HUES6 (cell line): ENCODE measurements at regions not wholly inside any gene's neighbourhood (a gene's known extent, or its start where the extent isn't known, plus 50 kb on each side); places are given as distances from the start of the nearest gene placed in this dataset.

Experiments
- H3K27ac ChIP-seq: 2 replicates; pipeline ENCODE4 v1.7.0; 2013; ENCODE audit warnings: low read depth, mild to moderate bottlenecking, low read length, inconsistent platforms
- H3K27me3 ChIP-seq: 2 replicates; pipeline ENCODE4 v1.6.1; 2013; ENCODE audit warnings: low read length; ENCODE audit not compliant: control insufficient read depth, insufficient read depth
- H3K36me3 ChIP-seq: 2 replicates; pipeline ENCODE4 v1.6.1; 2013; ENCODE audit warnings: low read length; ENCODE audit not compliant: control insufficient read depth, insufficient read depth
- H3K4me1 ChIP-seq: 2 replicates; pipeline ENCODE4 v1.6.1; 2013; ENCODE audit warnings: low read length; ENCODE audit not compliant: control insufficient read depth, insufficient read depth
- H3K4me3 ChIP-seq: 2 replicates; pipeline ENCODE4 v1.5.1; 2013; ENCODE audit warnings: low read depth, low read length
- H3K9ac ChIP-seq: one replicate; pipeline ENCODE4 v1.6.1; 2013; ENCODE audit warnings: mild to moderate bottlenecking, low read length
- H3K9me3 ChIP-seq: 2 replicates; pipeline ENCODE4 v1.6.1; 2013; ENCODE audit warnings: low read depth, low read length; ENCODE audit not compliant: control insufficient read depth, insufficient read depth

GRCh38 chr2:8480915-8481314 lies 200.9 kb upstream of the ID2 start:
- H3K27me3 ChIP-seq, result no peaks in the 10 kb centered on the region
- no peaks in the 10 kb centered on the region for H3K9me3 ChIP-seq
- no peak overlapping the region for H3K27ac ChIP-seq
- no peak overlapping the region for H3K4me3 ChIP-seq
- no peak overlapping the region for H3K9ac ChIP-seq
- H3K4me1 ChIP-seq, result no peaks in the 10 kb centered on the region
- H3K36me3 ChIP-seq, result no peaks in the 10 kb centered on the region

GRCh38 chr2:8481463-8482009 lies 200.3 kb upstream of the ID2 start:
- H3K4me1 ChIP-seq, result no peaks in the 10 kb centered on the region
- H3K36me3 ChIP-seq, result no peaks in the 10 kb centered on the region
- H3K27me3 ChIP-seq, result no peaks in the 10 kb centered on the region
- H3K9me3 ChIP-seq, result no peaks in the 10 kb centered on the region
- H3K9ac ChIP-seq, result no peak overlapping the region
- no peak overlapping the region for H3K4me3 ChIP-seq
- H3K27ac ChIP-seq, result no peak overlapping the region

GRCh38 chr2:8482432-8482831 lies 199.4 kb upstream of the ID2 start:
- no peaks in the 10 kb centered on the region for H3K9me3 ChIP-seq
- H3K36me3 ChIP-seq, result no peaks in the 10 kb centered on the region
- no peak overlapping the region for H3K9ac ChIP-seq
- H3K4me1 ChIP-seq, result 0 out of 2 replicates have a peak, but pooled peaks cover 1% of the 10 kb centered on the region
- no peak overlapping the region for H3K27ac ChIP-seq
- no peak overlapping the region for H3K4me3 ChIP-seq
- H3K27me3 ChIP-seq, result no peaks in the 10 kb centered on the region

DNA sequence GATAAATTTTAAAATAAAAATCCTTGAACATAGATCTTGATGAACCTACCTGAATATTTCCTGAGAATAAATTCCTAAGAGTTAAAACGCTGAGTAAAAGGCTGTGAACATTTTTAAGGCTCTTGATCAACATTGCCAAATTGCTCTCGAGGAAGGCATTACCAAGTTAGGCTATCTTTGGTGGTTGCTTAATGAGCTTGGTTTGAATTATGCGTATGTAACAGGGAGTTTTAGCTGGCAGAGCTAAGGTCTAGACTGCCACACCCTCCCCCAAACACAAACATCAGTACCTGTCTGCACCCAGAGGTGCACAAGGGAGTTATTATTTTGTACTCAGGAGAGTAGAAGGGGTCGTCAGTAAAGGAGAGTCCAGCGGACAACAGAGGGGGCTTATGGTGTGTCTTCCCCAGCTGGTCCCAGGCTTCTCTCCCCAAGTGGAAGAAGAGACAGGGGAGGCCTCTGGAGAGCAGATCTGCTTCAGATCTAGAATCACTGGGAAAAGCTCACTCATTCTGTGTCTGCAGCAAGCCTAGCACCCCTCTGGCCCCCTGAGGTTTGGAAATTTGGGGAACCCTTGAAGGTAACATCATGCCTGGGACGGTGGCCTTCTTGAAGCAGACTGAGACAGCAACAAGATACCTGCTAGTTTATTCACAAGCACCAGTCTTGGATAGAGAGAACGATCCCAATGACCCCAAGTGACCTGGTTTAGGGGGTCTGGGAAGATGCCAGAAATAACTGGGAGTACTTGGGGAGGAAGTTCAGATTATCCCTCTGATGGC lies 197.2 kb upstream of the ID2 start:
- Histone ChIP-seq H3K36me3 (no peaks in the 10 kb centered on the region), H3K27ac (no peak overlapping the region), H3K4me1 (peaks cover 9% of the 10 kb centered on the region; the same call in 1 of the 2 replicates), H3K9me3 (no peaks in the 10 kb centered on the region), H3K27me3 (no peaks in the 10 kb centered on the region), H3K9ac (no peak overlapping the region), H3K4me3 (no peak overlapping the region)

- Histone ChIP-seq H3K4me1 (peaks cover 9% of the 10 kb centered on the region; the same call in 1 of the 2 replicates), H3K27ac (no peak overlapping the region), H3K27me3 (no peaks in the 10 kb centered on the region), H3K4me3 (no peak overlapping the region), H3K36me3 (no peaks in the 10 kb centered on the region), H3K9me3 (no peaks in the 10 kb centered on the region), H3K9ac (no peak overlapping the region)
Observed at GRCh38 chr2:8485736-8486135, 196.1 kb upstream of the ID2 start.

GRCh38 chr2:8486141-8486540 lies 195.7 kb upstream of the ID2 start:
- H3K27ac ChIP-seq, result no peak overlapping the region
- H3K27me3 ChIP-seq, result no peaks in the 10 kb centered on the region
- H3K4me3 ChIP-seq, result no peak overlapping the region
- H3K9ac ChIP-seq, result no peak overlapping the region
- H3K9me3 ChIP-seq, result no peaks in the 10 kb centered on the region
- H3K36me3 ChIP-seq, result no peaks in the 10 kb centered on the region
- peaks cover 9% of the 10 kb centered on the region; the same call in 1 of the 2 replicates for H3K4me1 ChIP-seq

- Histone ChIP-seq H3K4me1 (peaks cover 9% of the 10 kb centered on the region; the same call in 1 of the 2 replicates), H3K27me3 (no peaks in the 10 kb centered on the region), H3K9ac (no peak overlapping the region), H3K36me3 (no peaks in the 10 kb centered on the region), H3K9me3 (no peaks in the 10 kb centered on the region), H3K27ac (no peak overlapping the region), H3K4me3 (no peak overlapping the region)
Observed at GRCh38 chr2:8487461-8487932, 194.4 kb upstream of the ID2 start.

DNA sequence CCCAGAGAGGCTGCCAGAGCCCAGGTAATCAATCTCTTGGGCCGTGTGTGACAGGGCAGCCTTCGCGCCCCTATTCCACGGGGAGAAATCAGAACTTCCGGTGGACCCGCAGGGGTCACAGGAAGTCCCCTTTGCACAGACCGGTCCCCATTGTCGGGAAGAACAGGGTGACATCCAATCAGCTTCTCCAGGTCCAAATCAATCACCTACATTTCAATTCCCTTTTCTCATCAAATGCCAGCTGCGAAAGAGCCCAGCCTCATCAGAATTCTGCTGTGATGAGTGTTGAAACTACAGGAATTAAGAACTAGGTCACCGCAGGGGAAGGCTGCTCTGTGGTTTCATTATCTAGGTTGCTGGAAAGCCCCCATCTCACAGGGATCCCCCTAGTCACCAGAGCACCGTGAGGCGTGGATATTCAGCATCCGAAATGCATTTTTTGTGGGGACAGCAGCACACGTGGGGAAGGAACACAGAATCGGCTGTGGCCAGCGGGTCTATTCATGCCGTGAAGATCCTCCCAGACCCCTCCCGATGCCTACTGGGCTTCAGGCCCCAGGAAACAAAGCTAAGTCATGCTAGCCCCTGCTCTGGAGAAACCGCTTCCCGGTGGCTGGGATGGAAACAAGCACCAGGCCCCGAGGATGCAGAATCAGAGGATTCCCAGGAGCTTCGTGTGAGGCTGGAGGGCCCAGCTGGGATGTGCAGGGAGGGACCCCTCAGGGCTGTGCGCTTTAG lies 193.7 kb upstream of the ID2 start:
- H3K27me3 ChIP-seq, result no peaks in the 10 kb centered on the region
- no peaks in the 10 kb centered on the region for H3K36me3 ChIP-seq
- peaks cover 9% of the 10 kb centered on the region; the same call in 1 of the 2 replicates for H3K4me1 ChIP-seq
- no peaks in the 10 kb centered on the region for H3K9me3 ChIP-seq
- no peak overlapping the region for H3K4me3 ChIP-seq
- H3K9ac ChIP-seq, result no peak overlapping the region
- no peak overlapping the region for H3K27ac ChIP-seq

DNA sequence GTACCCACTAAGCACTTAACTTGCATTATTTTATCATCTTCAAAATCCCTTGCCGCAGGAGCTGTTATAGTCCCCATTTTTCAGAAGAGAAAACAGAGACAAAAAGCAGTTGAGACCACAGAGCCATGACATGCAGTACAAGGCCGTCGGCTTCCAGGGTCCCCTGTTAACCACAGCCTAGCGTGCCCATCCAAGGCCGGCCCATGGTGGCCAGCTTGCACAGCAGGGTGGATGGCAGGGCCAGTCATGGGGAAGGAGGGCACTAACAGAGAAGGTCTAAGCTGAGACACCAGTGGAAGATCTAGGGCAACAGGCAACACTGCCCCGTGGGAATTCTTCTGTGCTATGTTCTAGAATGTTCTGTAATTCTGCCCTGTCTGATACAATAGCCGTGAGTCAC lies 192.6 kb upstream of the ID2 start:
- H3K9me3 ChIP-seq, result no peaks in the 10 kb centered on the region
- H3K4me1 ChIP-seq, result peaks cover 15% of the 10 kb centered on the region; the same call in 1 of the 2 replicates
- H3K4me3 ChIP-seq, result no peak overlapping the region
- H3K36me3 ChIP-seq, result no peaks in the 10 kb centered on the region
- no peak overlapping the region for H3K27ac ChIP-seq
- H3K9ac ChIP-seq, result no peak overlapping the region
- H3K27me3 ChIP-seq, result no peaks in the 10 kb centered on the region

DNA sequence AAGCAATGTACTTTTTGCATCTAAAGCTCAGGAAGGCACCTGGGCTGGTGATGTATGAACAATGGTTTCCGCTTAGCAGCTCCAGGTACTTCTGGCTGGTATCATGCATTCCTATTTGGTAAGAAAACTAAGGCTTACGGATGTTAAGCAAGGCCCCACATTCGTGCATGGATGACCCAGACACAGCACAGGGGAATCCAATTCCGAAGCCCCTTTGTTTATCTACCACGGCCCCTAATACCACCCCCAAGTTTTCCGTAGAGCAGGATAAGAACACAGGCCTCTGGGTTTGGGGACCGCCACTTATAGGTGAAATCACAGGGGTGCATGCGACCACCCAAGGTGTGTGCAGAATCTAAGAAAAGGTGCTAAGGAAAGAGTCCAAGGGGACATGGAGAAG lies 192.1 kb upstream of the ID2 start:
- Histone ChIP-seq H3K9ac (no peak overlapping the region), H3K36me3 (no peaks in the 10 kb centered on the region), H3K27me3 (no peaks in the 10 kb centered on the region), H3K4me3 (no peak overlapping the region), H3K9me3 (no peaks in the 10 kb centered on the region), H3K4me1 (peaks cover 16% of the 10 kb centered on the region; the same call in 1 of the 2 replicates), H3K27ac (no peak overlapping the region)
